GM12892 (cell line): ENCODE measurements at regions not wholly inside any gene's neighbourhood (a gene's known extent, or its start where the extent isn't known, plus 50 kb on each side); places are given as distances from the start of the nearest gene placed in this dataset.

Experiments used
- POLR2A ChIP-seq: IDR thresholded peaks from 2 replicates; pipeline ENCODE4 v1.6.1; 2011; ENCODE audit warnings: low read depth, low read length, control low read depth
- TAF1 ChIP-seq: IDR thresholded peaks from 2 replicates; pipeline ENCODE4 v1.6.1; 2011; ENCODE audit warnings: low read depth, mild to moderate bottlenecking, control low read depth, low read length, borderline replicate concordance

DNA sequence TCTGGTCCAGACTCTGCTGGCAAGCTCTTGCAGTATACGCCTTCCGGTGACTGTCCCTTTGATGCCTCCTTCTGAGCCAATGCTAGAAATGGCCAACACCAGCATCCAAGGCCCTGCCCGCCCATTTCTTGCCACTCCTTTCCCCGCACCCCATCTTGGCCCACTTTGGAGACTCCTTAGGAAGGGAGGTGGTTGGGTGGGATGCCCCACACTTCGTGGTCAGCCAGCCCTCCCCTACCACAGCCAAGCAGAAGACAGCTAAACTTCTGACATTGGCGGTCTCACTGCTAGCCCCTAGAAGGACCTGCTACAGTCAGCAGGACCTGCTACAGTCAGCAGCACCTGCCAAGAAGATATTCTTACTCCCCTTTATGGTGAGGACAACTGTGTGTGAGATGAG is 73.5 kb upstream of the CLDN14 start:
- TF ChIP-seq TAF1, result no peak
- TF ChIP-seq POLR2A, result no peak
